HG03457 (cell line): ENCODE measurements at regions not wholly inside any gene's neighbourhood (a gene's known extent, or its start where the extent isn't known, plus 50 kb on each side); places are given as distances from the start of the nearest gene placed in this dataset.
"Not testable (repeated sequence)": the region's sequence is repeated elsewhere in the genome, so short reads cannot be mapped to it uniquely, and the experiment has no call there.

ENCODE experiments used
- ATAC-seq: cut with Tn5 transposase; IDR thresholded peaks from one replicate; pipeline ENCODE4 v1.9.1; 2021; ENCODE audit warnings: moderate number of reproducible peaks; ENCODE audit not compliant: unreplicated experiment

GRCh38 chr18:42445359-42445758, 490.3 kb downstream of the PIK3C3 start:
- ATAC-seq = no peak

- ATAC-seq = no peak
These were observed 491.2 kb downstream of the PIK3C3 start for GRCh38 chr18:42446195-42446594.

DNA sequence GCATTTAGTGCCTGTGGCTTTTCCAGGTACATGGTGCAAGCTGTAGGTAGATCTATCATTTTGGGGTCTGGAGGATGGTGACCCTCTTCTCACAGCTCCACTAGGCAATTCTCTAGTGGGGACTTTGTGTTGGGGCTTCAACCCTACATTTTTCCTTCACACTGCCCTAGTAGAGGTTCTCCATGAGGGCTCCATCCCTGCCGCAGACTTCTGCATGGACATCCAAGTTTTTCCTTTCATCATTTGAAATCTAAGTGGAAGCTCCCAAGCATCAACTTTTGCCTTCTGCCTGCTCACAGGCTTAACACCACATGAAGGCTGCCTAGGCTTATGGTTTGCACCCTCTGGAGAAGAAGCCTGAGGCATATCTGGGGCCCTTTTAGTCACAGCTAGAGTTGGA, 492.7 kb downstream of the PIK3C3 start:
- no peak for ATAC-seq

- no peak for ATAC-seq
These were observed 503.2 kb downstream of the PIK3C3 start for GRCh38 chr18:42458226-42458625.

GRCh38 chr18:42459873-42460272, 504.8 kb downstream of the PIK3C3 start:
- ATAC-seq = no peak

DNA sequence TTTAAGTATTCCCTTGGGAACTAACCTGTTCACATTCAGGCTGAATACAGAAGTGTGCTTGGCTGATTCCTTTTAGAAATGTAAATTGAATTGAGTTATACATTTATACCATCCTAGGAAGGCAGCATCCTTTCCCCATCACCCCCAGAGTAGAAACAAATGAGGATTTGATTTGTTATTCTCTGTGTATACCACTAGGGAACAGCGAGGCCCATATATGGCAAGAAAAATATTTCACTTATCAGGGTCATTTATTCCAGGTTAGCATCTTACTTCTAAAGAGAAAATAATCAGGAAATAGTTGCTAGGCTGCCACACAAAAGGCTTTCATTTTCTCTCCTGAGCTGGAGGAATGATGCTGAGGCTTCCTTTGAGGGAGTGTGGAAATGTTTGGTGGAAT, 516.9 kb downstream of the PIK3C3 start:
- ATAC-seq = no peak

- ATAC-seq = no peak
These were observed 518.6 kb downstream of the PIK3C3 start for GRCh38 chr18:42473611-42474010.

- no peak for ATAC-seq
These were observed 519.5 kb downstream of the PIK3C3 start for GRCh38 chr18:42474577-42474976.

DNA sequence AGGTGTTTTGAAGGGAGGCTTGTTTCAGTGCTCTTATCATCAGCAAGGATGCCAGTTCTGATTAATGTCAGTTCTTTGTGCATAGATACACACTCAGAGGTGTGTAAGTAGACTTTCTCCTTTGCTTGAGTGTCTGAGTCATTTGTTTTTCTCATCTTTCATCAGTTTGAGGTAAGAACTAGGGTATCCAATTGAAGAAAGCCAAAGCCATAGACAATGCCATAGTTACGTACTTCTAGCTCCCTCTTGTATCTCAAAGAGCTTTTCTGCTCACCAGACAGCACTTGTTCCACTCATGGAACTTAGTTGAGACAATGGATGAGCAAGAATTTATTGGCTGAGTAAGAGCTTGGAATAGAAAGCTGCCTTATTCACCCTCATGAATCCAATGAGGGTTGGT, 520.1 kb downstream of the PIK3C3 start:
- ATAC-seq = no peak

DNA sequence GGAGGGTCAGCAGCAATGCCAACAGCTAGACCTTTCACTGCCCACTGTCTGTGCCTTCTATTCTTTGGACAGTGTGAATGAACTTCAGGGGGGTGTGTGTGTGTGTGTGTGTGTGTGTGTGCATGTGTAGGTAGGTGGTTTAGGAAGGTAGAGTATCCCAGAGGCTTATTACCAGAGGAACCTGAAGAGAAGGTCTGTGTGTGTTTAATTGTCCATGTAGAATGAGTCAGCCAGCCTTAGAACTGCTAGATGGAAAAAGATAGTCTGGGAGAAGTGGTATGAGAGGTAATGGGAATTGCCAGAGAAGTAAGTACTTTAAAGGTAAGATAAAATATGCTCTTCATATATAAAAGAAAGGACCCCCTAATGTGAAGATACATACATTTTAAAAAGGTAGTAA, 522.2 kb downstream of the PIK3C3 start:
- no peak for ATAC-seq

- ATAC-seq = no peak
These were observed 525.4 kb downstream of the PIK3C3 start for GRCh38 chr18:42480441-42480840.

DNA sequence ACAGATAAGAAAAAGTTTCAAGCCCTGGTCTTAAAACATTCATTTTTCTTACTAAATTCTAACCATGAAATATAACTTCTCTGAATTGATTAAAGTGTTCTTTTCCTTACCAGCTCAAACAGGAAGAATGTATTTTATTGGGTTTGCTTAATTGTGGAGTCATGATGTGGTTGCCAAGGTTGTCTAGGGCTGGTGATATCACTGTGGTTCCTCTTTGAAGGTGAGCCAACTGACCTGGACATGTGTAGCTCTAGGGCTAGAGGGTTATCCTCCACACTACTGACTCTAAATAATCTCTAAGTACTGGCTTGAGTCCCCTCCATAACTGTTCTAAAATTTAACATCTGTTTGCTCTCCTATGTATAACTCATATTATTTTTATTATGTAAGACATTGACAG, 529.6 kb downstream of the PIK3C3 start:
- no peak for ATAC-seq

- ATAC-seq = no peak
These were observed 531.2 kb downstream of the PIK3C3 start for GRCh38 chr18:42486271-42486670.

- ATAC-seq = no peak
These were observed 553.8 kb downstream of the PIK3C3 start for GRCh38 chr18:42508683-42509296.

- peak; percentile 85 for ATAC-seq
These were observed 554.8 kb downstream of the PIK3C3 start for GRCh38 chr18:42509750-42510415.

- ATAC-seq = no peak
These were observed 555.5 kb downstream of the PIK3C3 start for GRCh38 chr18:42510540-42510939.

DNA sequence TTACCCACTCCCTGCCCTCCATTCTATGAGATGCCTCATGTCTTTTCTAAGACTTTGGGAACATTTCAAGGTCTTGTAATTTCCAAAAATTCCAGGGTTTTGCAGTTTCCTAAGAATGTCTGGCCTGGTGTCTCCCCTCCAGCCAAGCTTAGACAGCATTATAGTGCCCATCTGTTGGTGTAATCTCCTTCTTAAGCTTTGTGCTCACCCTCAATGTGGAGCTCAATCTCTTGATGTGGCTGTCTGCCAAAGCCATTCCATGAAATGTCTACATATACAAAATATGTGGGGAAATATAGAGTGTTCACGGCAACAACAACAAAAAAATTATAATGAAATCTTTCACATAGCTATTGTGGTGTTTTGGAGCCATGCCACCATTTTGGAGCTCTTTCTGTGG, 558.4 kb downstream of the PIK3C3 start:
- no peak for ATAC-seq

- no peak for ATAC-seq
These were observed 559.5 kb downstream of the PIK3C3 start for GRCh38 chr18:42514512-42514911.

DNA sequence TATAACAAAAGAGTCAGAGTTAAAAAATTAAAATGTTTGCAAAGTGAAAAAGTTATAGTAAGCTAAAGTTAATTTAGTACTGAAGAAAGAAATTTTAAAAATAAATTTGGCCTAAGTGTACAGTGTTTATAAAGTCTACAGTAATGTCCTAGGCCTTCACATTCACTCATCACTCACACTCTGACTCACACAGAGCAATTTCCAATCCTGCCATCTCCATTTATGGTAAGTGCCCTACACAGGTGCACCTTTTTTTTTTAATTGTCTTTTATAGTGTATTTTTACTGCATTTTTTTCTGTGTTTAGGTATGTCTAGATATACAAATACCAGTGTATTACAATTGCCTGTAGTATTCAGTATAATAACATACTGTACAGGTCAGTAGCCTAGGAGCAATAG, 562.9 kb downstream of the PIK3C3 start:
- no peak for ATAC-seq

GRCh38 chr18:42518331-42518730, 563.3 kb downstream of the PIK3C3 start:
- not testable (repeated sequence) for ATAC-seq

DNA sequence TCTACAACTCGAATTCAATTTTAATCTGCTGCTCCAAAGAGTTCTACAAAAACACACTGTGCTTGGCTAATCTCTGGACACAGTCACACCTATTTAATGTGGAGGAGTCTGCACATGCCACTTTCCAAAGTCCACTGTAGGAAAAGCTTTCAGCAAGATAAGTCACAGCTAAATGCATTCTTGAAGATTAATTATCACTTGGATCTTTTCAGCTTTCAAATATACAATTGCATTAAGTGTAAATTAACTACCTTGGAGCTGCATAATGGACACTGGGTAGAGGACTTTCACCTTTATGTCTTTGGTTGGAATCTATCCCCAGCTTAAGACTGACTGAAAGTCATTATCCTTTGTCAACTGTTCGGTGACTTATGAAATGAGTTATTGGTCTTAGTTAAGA, 565.1 kb downstream of the PIK3C3 start:
- no peak for ATAC-seq

- no peak for ATAC-seq
These were observed 570.9 kb downstream of the PIK3C3 start for GRCh38 chr18:42525905-42526304.

DNA sequence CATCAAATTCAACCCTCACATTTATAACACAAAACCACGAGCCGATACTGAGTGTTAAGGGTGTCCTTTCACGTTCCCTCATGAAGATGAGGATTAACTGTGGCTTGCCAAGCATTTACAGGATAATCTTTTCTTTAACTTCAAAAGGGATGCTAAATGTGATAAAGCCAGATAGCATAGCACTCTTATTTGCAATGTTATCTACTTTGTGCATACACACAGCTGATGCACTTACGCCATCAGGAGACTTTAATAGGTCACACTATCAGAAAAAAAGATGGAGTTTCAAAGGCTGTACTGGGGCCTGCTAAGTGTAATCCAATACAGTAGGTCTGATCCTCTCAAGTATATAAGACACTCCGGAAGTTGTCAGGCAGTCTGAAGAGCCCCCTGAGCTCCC, 572.7 kb downstream of the PIK3C3 start:
- ATAC-seq = no peak
